Gastroesophageal sphincter (tissue), 3 donors: ENCODE measurements at regions not wholly inside any gene's neighbourhood (a gene's known extent, or its start where the extent isn't known, plus 50 kb on each side); places are given as distances from the start of the nearest gene placed in this dataset.

Source experiments
- EP300 ChIP-seq: sonication (generic); formaldehyde crosslinking; IDR thresholded peaks from one replicate; pipeline ENCODE4 v1.6.1; 2017; ENCODE audit warnings: antibody characterized with exemption, mild to moderate bottlenecking
- TF ChIP-seq, protein P1 (sequence below), 4 experiments: fragments of 200-600 bp in 2 of 4; fragments of 450-650 bp in 2 of 4; sonication (generic) in 1 of 4; IDR thresholded peaks; one replicate each; pipeline ENCODE4 v1.5.1; 2017 to 2019; ENCODE audit warnings: antibody characterized with exemption in 4 of 4, mild to moderate bottlenecking in 2 of 4, moderate library complexity in 2 of 4

DNA sequence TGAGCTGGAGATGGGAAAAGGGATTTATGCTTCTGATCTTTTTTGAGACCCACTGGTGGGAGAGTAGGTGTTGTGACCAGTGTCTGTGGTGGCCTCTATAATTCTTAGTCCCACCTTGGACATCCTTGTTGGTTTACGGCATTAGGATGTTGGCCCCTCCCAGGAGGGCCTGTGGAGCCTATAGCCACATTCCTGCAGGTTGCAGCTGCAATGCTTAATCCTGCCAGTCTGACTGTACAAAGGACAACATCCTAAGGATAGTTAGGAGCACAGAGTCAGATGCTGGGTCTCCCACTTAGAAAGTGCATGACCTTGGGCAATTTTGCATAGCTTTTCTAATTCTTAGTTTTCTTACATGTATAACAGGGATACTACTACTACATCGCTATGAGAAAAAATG is 150.9 kb upstream of the SLC38A2 start:
- TF ChIP-seq, protein P1, sequence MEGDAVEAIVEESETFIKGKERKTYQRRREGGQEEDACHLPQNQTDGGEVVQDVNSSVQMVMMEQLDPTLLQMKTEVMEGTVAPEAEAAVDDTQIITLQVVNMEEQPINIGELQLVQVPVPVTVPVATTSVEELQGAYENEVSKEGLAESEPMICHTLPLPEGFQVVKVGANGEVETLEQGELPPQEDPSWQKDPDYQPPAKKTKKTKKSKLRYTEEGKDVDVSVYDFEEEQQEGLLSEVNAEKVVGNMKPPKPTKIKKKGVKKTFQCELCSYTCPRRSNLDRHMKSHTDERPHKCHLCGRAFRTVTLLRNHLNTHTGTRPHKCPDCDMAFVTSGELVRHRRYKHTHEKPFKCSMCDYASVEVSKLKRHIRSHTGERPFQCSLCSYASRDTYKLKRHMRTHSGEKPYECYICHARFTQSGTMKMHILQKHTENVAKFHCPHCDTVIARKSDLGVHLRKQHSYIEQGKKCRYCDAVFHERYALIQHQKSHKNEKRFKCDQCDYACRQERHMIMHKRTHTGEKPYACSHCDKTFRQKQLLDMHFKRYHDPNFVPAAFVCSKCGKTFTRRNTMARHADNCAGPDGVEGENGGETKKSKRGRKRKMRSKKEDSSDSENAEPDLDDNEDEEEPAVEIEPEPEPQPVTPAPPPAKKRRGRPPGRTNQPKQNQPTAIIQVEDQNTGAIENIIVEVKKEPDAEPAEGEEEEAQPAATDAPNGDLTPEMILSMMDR (IDR thresholded peaks at IDR 0.05) = no peak
- no peak for TF ChIP-seq EP300
